ENCODE measurements at regions not wholly inside any gene's neighbourhood (a gene's known extent, or its start where the extent isn't known, plus 50 kb on each side); places are given as distances from the start of the nearest gene placed in this dataset.

- TF ChIP-seq REST (IDR thresholded peaks at IDR 0.05; ENCODE audit: insufficient replicate concordance, low read depth): no peak
- no peak for TF ChIP-seq GABPA (IDR thresholded peaks at IDR 0.05; ENCODE audit: low read depth)
- TF ChIP-seq CTCF (IDR thresholded peaks at IDR 0.05; ENCODE audit: insufficient read depth, low read length): no peak
Observed at GRCh38 chr12:18857656-18858055, 119.7 kb downstream of the CAPZA3 start.

Measured in HL-60 (cell line).